Esophagus (tissue), 2 donors: ENCODE measurements at regions not wholly inside any gene's neighbourhood (a gene's known extent, or its start where the extent isn't known, plus 50 kb on each side); places are given as distances from the start of the nearest gene placed in this dataset.

Experiments
- H3K27ac ChIP-seq, 2 donors: one replicate each; pipeline ENCODE4 v1.5.1; 2013; ENCODE audit warnings: low read depth in 2 of 2, mild to moderate bottlenecking in 2 of 2, inconsistent platforms in 1 of 2, low read length in 1 of 2, moderate library complexity in 1 of 2
- H3K27me3 ChIP-seq, 2 donors: one replicate each; pipeline ENCODE4 v1.6.1; 2013; ENCODE audit warnings: low read length in 2 of 2, control low read depth in 1 of 2, mild to moderate bottlenecking in 1 of 2; ENCODE audit not compliant: insufficient read depth in 2 of 2, control insufficient read depth in 1 of 2
- H3K36me3 ChIP-seq, 2 donors: one replicate each; pipeline ENCODE4 v1.6.1; 2013; ENCODE audit warnings: low read length in 1 of 2; ENCODE audit not compliant: control insufficient read depth in 2 of 2, insufficient read depth in 2 of 2
- H3K4me1 ChIP-seq, 2 donors: one replicate each; pipeline ENCODE4 v1.6.1; 2013; ENCODE audit warnings: low read length in 1 of 2; ENCODE audit not compliant: control insufficient read depth in 2 of 2, insufficient read depth in 2 of 2
- H3K4me3 ChIP-seq, 2 donors: one replicate each; pipeline ENCODE4 v1.5.1; 2013; ENCODE audit warnings: low read length in 2 of 2, mild to moderate bottlenecking in 2 of 2, low read depth in 1 of 2, moderate library complexity in 1 of 2
- H3K9me3 ChIP-seq, 2 donors: one replicate each; pipeline ENCODE4 v1.6.1; 2013; ENCODE audit warnings: mild to moderate bottlenecking in 2 of 2, low read depth in 1 of 2, low read length in 1 of 2, moderate library complexity in 1 of 2; ENCODE audit not compliant: control insufficient read depth in 2 of 2, insufficient read depth in 1 of 2
- WGBS, 2 donors: extraction: QIAGEN DNeasy Blood & Tissue Kit; methylation state at CpG; one replicate each; pipeline ENCODE4 v1.1.7; 2013; 5-methylcytosine and 5-hydroxymethylcytosine counted together
- donor health status: healthy with polysubstance abuse.
- donor health status: Bipolar disorder and iron deficiency.

DNA sequence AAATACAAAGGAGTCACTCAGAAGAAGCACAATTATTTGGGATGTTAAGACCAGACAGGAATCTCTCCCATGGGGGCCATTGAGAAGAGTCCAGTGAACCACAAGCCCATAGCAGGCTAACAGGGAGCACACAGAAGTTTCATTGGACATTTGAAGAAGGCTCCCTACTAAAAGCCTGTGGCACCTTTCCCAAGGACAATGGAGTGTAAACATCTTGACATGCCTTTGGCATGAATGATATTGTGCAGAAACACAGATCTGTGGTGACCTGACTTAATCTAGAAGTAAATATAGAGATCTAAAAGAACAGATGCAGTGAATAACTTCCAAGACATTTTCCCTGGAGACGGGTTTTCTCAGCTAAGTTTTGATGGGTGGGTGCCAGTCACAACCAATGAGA is 221.5 kb downstream of the EPHA4 start:
- no peaks in the 10 kb centered on the region for H3K36me3 ChIP-seq
- H3K4me3 ChIP-seq: no peak overlapping the region
- H3K27ac ChIP-seq: no peak overlapping the region
- WGBS, 2 donors: 20 to 22% methylated on average over 1 of the region's 1 CpG
- H3K4me1 ChIP-seq: peaks cover 0 to 2% of the 10 kb centered on the region in 2 donors
- no peaks in the 10 kb centered on the region for H3K9me3 ChIP-seq
- H3K27me3 ChIP-seq: no peaks in the 10 kb centered on the region

DNA sequence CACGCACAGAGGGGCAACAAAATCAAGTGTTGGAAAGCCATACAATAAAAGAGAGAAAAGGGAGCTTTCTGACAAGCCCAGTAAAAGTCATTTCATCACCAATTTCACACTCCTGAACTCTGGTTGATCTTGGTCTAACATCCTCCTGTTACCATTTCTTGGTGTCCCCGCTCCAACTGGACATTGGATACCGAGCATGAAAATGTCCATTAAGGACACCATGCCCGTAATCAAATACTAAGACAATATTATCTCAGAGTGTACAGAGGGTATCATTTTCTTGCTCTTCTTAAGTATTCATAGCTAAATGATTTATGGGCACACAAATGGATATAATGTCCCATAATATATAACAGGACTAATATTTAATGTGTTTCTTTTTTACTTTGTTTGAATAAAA is 218.9 kb downstream of the EPHA4 start:
- Histone ChIP-seq H3K4me3 (no peak overlapping the region), H3K9me3 (no peaks in the 10 kb centered on the region), H3K27me3 (no peaks in the 10 kb centered on the region), H3K36me3 (no peaks in the 10 kb centered on the region), H3K4me1 (no peaks in the 10 kb centered on the region), H3K27ac (no peak overlapping the region)
- WGBS, 2 donors: 73% methylated on average over 4 of the region's 4 CpGs

DNA sequence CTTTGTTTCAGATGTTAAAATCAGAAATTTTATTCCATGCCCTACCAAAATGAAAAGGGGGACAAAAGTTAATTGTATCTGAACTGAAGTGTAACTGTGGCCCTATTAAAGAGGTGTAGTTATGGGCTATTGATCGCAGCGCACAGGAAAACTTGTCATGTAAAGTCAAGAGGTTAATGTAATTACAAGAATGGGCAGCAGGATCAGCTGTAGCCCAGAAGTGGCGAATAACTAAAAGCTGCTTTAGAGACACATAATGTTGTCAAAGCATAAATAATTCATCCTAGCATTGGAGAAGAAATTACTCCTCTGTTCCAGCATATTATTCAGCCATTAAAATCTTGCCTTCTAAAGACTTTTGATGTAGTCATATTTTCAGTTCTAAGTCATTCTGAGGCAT is 211.8 kb downstream of the EPHA4 start:
- Histone ChIP-seq H3K27me3 (no peaks in the 10 kb centered on the region), H3K4me1 (no peaks in the 10 kb centered on the region), H3K4me3 (no peak overlapping the region), H3K9me3 (no peaks in the 10 kb centered on the region), H3K36me3 (no peaks in the 10 kb centered on the region), H3K27ac (no peak overlapping the region)
- 84 to 88% methylated on average over 3 of the region's 3 CpGs for WGBS, 2 donors

DNA sequence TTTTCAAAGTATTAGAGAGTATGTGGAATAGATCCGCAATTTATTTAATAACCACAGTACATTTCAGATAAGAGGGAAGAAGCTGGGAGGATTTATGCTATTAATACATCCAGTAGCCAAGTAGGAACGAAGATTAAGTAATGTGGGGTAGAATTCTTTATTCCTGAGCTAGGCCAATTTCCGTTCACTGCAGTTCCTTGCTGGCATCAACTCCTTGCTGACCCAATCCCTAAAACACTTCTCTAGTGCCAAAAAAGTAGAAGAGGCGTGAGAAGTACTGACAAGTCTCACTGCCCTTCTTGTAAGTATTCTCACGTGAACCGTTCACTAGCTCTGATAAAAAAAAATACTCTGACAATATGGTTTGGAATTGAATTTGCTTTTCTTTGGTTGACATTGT is 211.4 kb downstream of the EPHA4 start:
- H3K4me3 ChIP-seq: no peak overlapping the region
- H3K9me3 ChIP-seq: no peaks in the 10 kb centered on the region
- no peaks in the 10 kb centered on the region for H3K27me3 ChIP-seq
- WGBS, 2 donors: 70 to 74% methylated on average over 6 of the region's 6 CpGs
- no peaks in the 10 kb centered on the region for H3K4me1 ChIP-seq
- no peaks in the 10 kb centered on the region for H3K36me3 ChIP-seq
- no peak overlapping the region for H3K27ac ChIP-seq

DNA sequence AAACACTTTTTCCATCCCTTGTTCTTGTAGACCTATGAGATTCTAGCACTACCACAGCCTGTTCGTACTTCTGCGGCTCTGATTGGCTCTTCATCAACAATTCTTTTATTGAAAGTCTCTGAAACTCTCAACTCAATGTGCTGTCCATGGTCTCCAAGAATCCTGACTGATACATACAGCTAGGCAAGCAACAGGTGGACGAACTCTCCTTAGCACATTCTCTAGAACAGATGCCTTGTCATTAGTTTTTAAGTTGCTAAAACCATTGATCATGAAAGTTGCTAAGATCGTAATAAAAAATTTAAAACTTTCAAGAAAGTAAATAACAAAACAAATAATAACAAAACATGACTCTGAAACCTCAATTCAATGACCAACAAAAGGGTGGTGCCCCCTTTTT is 210.5 kb downstream of the EPHA4 start:
- H3K9me3 ChIP-seq: no peaks in the 10 kb centered on the region
- WGBS, 2 donors: 93 to 94% methylated on average over 4 of the region's 4 CpGs
- H3K27me3 ChIP-seq: no peaks in the 10 kb centered on the region
- no peak overlapping the region for H3K27ac ChIP-seq
- no peaks in the 10 kb centered on the region for H3K4me1 ChIP-seq
- no peaks in the 10 kb centered on the region for H3K36me3 ChIP-seq
- H3K4me3 ChIP-seq: no peak overlapping the region

DNA sequence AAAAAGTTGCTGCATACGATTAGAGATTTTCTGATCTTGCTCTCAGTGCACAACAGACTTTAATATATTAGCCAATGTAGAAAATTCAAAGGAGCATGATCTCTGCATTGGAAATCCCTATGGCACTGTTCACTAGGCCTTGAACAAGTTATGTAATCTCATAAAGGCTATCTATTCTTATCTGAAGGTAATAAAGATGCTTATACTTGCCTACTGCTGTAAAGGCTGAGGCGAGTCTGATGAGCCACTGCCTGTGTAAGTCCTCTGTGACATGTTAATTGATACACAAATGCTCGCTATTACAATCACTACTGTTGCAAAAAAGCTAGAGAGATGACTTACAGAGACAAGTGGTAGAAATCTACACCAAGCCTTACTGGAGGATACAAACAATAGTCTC is 207.4 kb downstream of the EPHA4 start:
- Histone ChIP-seq H3K27ac (no peak overlapping the region), H3K36me3 (no peaks in the 10 kb centered on the region), H3K9me3 (no peaks in the 10 kb centered on the region), H3K4me3 (no peak overlapping the region), H3K27me3 (no peaks in the 10 kb centered on the region), H3K4me1 (no peaks in the 10 kb centered on the region)
- WGBS, 2 donors: 76 to 92% methylated on average over 3 of the region's 3 CpGs
